ENCODE measurements at regions not wholly inside any gene's neighbourhood (a gene's known extent, or its start where the extent isn't known, plus 50 kb on each side); places are given as distances from the start of the nearest gene placed in this dataset.

DNA sequence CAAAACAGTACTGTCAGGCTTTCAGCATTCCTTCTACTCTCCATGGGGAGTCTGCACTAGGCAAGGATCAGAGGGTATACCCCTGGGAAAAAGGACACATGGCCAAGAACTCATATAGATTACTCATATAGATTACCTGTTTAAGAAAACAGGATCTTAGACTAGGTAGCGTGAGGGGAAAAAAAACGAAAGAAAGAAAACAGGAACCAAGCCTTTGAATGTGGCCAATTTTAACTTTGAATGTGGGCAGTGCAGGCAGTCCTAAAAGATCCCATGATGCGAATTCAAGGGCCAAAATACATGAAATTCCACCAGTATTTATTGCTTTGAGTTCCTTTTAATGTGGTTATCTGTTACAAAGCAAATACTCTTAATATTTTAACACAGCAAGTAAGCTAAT is 108.6 kb upstream of the TAC1 start:
- no peak for TF ChIP-seq EZH2 (IDR thresholded peaks at IDR 0.05; ENCODE audit: insufficient read depth, low read length)
- no peak for TF ChIP-seq CTCF (IDR thresholded peaks at IDR 0.05; ENCODE audit: insufficient read depth, low read depth, low read length)
- FAIRE-seq, result no peak
- Histone ChIP-seq H3K9me3 (ENCODE audit: insufficient read depth, low read depth, low read length) (no peaks in the 10 kb centered on the region), H3K4me2 (ENCODE audit: low read length) (no peak overlapping the region), H3K4me1 (ENCODE audit: insufficient read depth, low read length) (no peaks in the 10 kb centered on the region), H3K9ac (ENCODE audit: low read length) (no peak overlapping the region), H3K79me2 (ENCODE audit: insufficient read depth, low read length) (no peaks in the 10 kb centered on the region), H3K27me3 (ENCODE audit: insufficient read depth, low read length) (no peaks in the 10 kb centered on the region), H2AFZ (ENCODE audit: low read depth, low read length) (no peak overlapping the region), H3K4me3 (ENCODE audit: insufficient read depth, low read depth, low read length) (no peak overlapping the region), H3K36me3 (ENCODE audit: insufficient read depth, low read length) (no peaks in the 10 kb centered on the region), H4K20me1 (ENCODE audit: insufficient read depth, low read length) (no peaks in the 10 kb centered on the region), H3K27ac (ENCODE audit: low read depth, low read length) (no peak overlapping the region)
- Mint-ChIP-seq H3K27ac (ENCODE audit: unreplicated experiment) (no peak overlapping the region), H3K9me3 (ENCODE audit: unreplicated experiment) (no peaks in the 10 kb centered on the region), H3K36me3 (ENCODE audit: low read depth, unreplicated experiment) (no peaks in the 10 kb centered on the region), H3K27me3 (ENCODE audit: low read depth, unreplicated experiment) (peaks cover 2% of the 10 kb centered on the region), H3K4me1 (ENCODE audit: low read depth, unreplicated experiment) (no peaks in the 10 kb centered on the region), H3K4me3 (ENCODE audit: unreplicated experiment) (no peak overlapping the region)
- no peak for DNase-seq (ENCODE audit: low read depth)

GRCh38 chr7:97630116-97630515 is 101.8 kb upstream of the TAC1 start:
- Histone ChIP-seq H3K27ac (ENCODE audit: low read depth, low read length) (no peak overlapping the region), H3K4me2 (ENCODE audit: low read length) (no peak overlapping the region), H2AFZ (ENCODE audit: low read depth, low read length) (no peak overlapping the region), H3K9ac (ENCODE audit: low read length) (no peak overlapping the region), H3K36me3 (ENCODE audit: insufficient read depth, low read length) (no peaks in the 10 kb centered on the region), H4K20me1 (ENCODE audit: insufficient read depth, low read length) (no peaks in the 10 kb centered on the region), H3K79me2 (ENCODE audit: insufficient read depth, low read length) (no peaks in the 10 kb centered on the region), H3K4me3 (ENCODE audit: insufficient read depth, low read depth, low read length) (no peak overlapping the region), H3K4me1 (ENCODE audit: insufficient read depth, low read length) (no peaks in the 10 kb centered on the region), H3K9me3 (ENCODE audit: insufficient read depth, low read depth, low read length) (no peaks in the 10 kb centered on the region), H3K27me3 (ENCODE audit: insufficient read depth, low read length) (no peaks in the 10 kb centered on the region)
- no peak overlapping the region for H3K4me3 Mint-ChIP-seq (ENCODE audit: unreplicated experiment)
- H3K36me3 Mint-ChIP-seq (ENCODE audit: low read depth, unreplicated experiment), result no peaks in the 10 kb centered on the region
- DNase-seq (ENCODE audit: low read depth) (no peak), FAIRE-seq (no peak)
- no peaks in the 10 kb centered on the region for H3K4me1 Mint-ChIP-seq (ENCODE audit: low read depth, unreplicated experiment)
- H3K27ac Mint-ChIP-seq (ENCODE audit: unreplicated experiment), result no peak overlapping the region
- no peaks in the 10 kb centered on the region for H3K9me3 Mint-ChIP-seq (ENCODE audit: unreplicated experiment)
- no peaks in the 10 kb centered on the region for H3K27me3 Mint-ChIP-seq (ENCODE audit: low read depth, unreplicated experiment)
- no peak for TF ChIP-seq EZH2 (IDR thresholded peaks at IDR 0.05; ENCODE audit: insufficient read depth, low read length)
- no peak for TF ChIP-seq CTCF (IDR thresholded peaks at IDR 0.05; ENCODE audit: insufficient read depth, low read depth, low read length)

GRCh38 chr7:97635622-97636021 is 96.3 kb upstream of the TAC1 start:
- peaks cover 2% of the 10 kb centered on the region for H3K9me3 Mint-ChIP-seq (ENCODE audit: unreplicated experiment)
- H3K79me2 ChIP-seq (ENCODE audit: insufficient read depth, low read length), result no peaks in the 10 kb centered on the region
- no peaks in the 10 kb centered on the region for H3K9me3 ChIP-seq (ENCODE audit: insufficient read depth, low read depth, low read length)
- no peak overlapping the region for H2AFZ ChIP-seq (ENCODE audit: low read depth, low read length)
- H3K27ac ChIP-seq (ENCODE audit: low read depth, low read length), result no peak overlapping the region
- H3K4me2 ChIP-seq (ENCODE audit: low read length), result no peak overlapping the region
- no peaks in the 10 kb centered on the region for H3K27me3 ChIP-seq (ENCODE audit: insufficient read depth, low read length)
- peaks cover 3% of the 10 kb centered on the region for H3K27me3 Mint-ChIP-seq (ENCODE audit: low read depth, unreplicated experiment)
- H3K36me3 ChIP-seq (ENCODE audit: insufficient read depth, low read length), result no peaks in the 10 kb centered on the region
- H3K4me1 ChIP-seq (ENCODE audit: insufficient read depth, low read length), result no peaks in the 10 kb centered on the region
- no peak for FAIRE-seq
- no peak overlapping the region for H3K4me3 ChIP-seq (ENCODE audit: insufficient read depth, low read depth, low read length)
- no peaks in the 10 kb centered on the region for H4K20me1 ChIP-seq (ENCODE audit: insufficient read depth, low read length)
- no peak for TF ChIP-seq EZH2 (IDR thresholded peaks at IDR 0.05; ENCODE audit: insufficient read depth, low read length)
- TF ChIP-seq CTCF (IDR thresholded peaks at IDR 0.05; ENCODE audit: insufficient read depth, low read depth, low read length), result no peak
- no peak overlapping the region for H3K27ac Mint-ChIP-seq (ENCODE audit: unreplicated experiment)
- no peaks in the 10 kb centered on the region for H3K36me3 Mint-ChIP-seq (ENCODE audit: low read depth, unreplicated experiment)
- H3K4me3 Mint-ChIP-seq (ENCODE audit: unreplicated experiment), result no peak overlapping the region
- no peak overlapping the region for H3K9ac ChIP-seq (ENCODE audit: low read length)
- no peak for DNase-seq (ENCODE audit: low read depth)
- H3K4me1 Mint-ChIP-seq (ENCODE audit: low read depth, unreplicated experiment), result peaks cover 3% of the 10 kb centered on the region

All from astrocyte (in vitro differentiated cells and primary cell).